GM12865 (cell line): ENCODE measurements at regions not wholly inside any gene's neighbourhood (a gene's known extent, or its start where the extent isn't known, plus 50 kb on each side); places are given as distances from the start of the nearest gene placed in this dataset.
"Not testable (repeated sequence)": the region's sequence is repeated elsewhere in the genome, so short reads cannot be mapped to it uniquely, and the experiment has no call there.

Experiments
- DNase-seq: peaks from one replicate; pipeline ENCODE4 v3.0.0; 2010; ENCODE audit warnings: low read depth
- H3K4me3 ChIP-seq: 2 replicates; pipeline ENCODE4 v1.5.1; 2011; ENCODE audit warnings: mild to moderate bottlenecking, low read depth, low read length, control low read depth

- not testable (repeated sequence) for H3K4me3 ChIP-seq, DNase-seq
These were observed 100.9 kb upstream of the SPDYE9 start for GRCh38 chr7:73186589-73187309.

GRCh38 chr7:73176813-73177212 lies 91.0 kb upstream of the SPDYE9 start:
- not testable (repeated sequence) for DNase-seq, H3K4me3 ChIP-seq

- H3K4me3 ChIP-seq, DNase-seq: not testable (repeated sequence)
These were observed 89.5 kb upstream of the SPDYE9 start for GRCh38 chr7:73175322-73175721.

GRCh38 chr7:73170902-73171301 lies 85.1 kb upstream of the SPDYE9 start:
- not testable (repeated sequence) for DNase-seq, H3K4me3 ChIP-seq

- DNase-seq, H3K4me3 ChIP-seq: not testable (repeated sequence)
These were observed 84.6 kb upstream of the SPDYE9 start for GRCh38 chr7:73170415-73170814.

- DNase-seq: not testable (repeated sequence)
These were observed 80.3 kb upstream of the SPDYE9 start for GRCh38 chr7:73166152-73166551.

GRCh38 chr7:73162680-73163079 lies 76.8 kb upstream of the SPDYE9 start:
- H3K4me3 ChIP-seq, DNase-seq: not testable (repeated sequence)

More at GRCh38 chr7:73166152-73166551, 80.3 kb upstream of the SPDYE9 start:
- not testable (repeated sequence) for H3K4me3 ChIP-seq

- DNase-seq, H3K4me3 ChIP-seq: not testable (repeated sequence)
These were observed 75.9 kb upstream of the SPDYE9 start for GRCh38 chr7:73161727-73162126.

- not testable (repeated sequence) for H3K4me3 ChIP-seq
These were observed 71.4 kb upstream of the SPDYE9 start for GRCh38 chr7:73157169-73157661.

GRCh38 chr7:73156510-73157168 lies 70.8 kb upstream of the SPDYE9 start:
- not testable (repeated sequence) for H3K4me3 ChIP-seq, DNase-seq

More at GRCh38 chr7:73157169-73157661, 71.4 kb upstream of the SPDYE9 start:
- not testable (repeated sequence) for DNase-seq

- DNase-seq: peak; percentile 84
- not testable (repeated sequence) for H3K4me3 ChIP-seq
These were observed 68.8 kb upstream of the SPDYE9 start for GRCh38 chr7:73154586-73155038.

GRCh38 chr7:73153921-73154585 lies 68.2 kb upstream of the SPDYE9 start:
- DNase-seq: not testable (repeated sequence)
- 0 out of 2 replicates have a peak overlapping the region, but pooled peaks have one; percentile 21 for H3K4me3 ChIP-seq

GRCh38 chr7:73148570-73148969 lies 62.7 kb upstream of the SPDYE9 start:
- not testable (repeated sequence) for DNase-seq, H3K4me3 ChIP-seq

- not testable (repeated sequence) for DNase-seq, H3K4me3 ChIP-seq
These were observed 61.8 kb upstream of the SPDYE9 start for GRCh38 chr7:73147681-73148080.

GRCh38 chr7:73143993-73144392 lies 58.2 kb upstream of the SPDYE9 start:
- not testable (repeated sequence) for DNase-seq, H3K4me3 ChIP-seq

- not testable (repeated sequence) for DNase-seq, H3K4me3 ChIP-seq
These were observed 52.1 kb upstream of the SPDYE9 start for GRCh38 chr7:73137922-73138321.
